Karpas-422 (cell line): ENCODE measurements at regions not wholly inside any gene's neighbourhood (a gene's known extent, or its start where the extent isn't known, plus 50 kb on each side); places are given as distances from the start of the nearest gene placed in this dataset.
"Not testable (repeated sequence)": the region's sequence is repeated elsewhere in the genome, so short reads cannot be mapped to it uniquely, and the experiment has no call there.

Source experiments
- DNase-seq: peaks from one replicate; pipeline ENCODE4 v3.0.0-alpha.2; 2015
- H2AFZ ChIP-seq: fragments of 200-600 bp; sonication (generic); 2 replicates; pipeline ENCODE4 v1.6.1; 2014; ENCODE audit warnings: antibody characterized with exemption, low read length, mixed read lengths
- H3K27ac ChIP-seq: fragments of 200-600 bp; sonication (generic); 2 replicates; pipeline ENCODE4 v1.5.1; 2014; ENCODE audit warnings: mild to moderate bottlenecking, low read length, moderate library complexity
- H3K27me3 ChIP-seq: fragments of 200-600 bp; sonication (generic); 2 replicates; pipeline ENCODE4 v1.6.1; 2014; ENCODE audit warnings: low read length, mixed read lengths
- H3K36me3 ChIP-seq: fragments of 200-600 bp; sonication (generic); 2 replicates; pipeline ENCODE4 v1.6.1; 2014; ENCODE audit warnings: low read length, mixed read lengths; ENCODE audit not compliant: insufficient read depth
- H3K4me1 ChIP-seq: fragments of 200-600 bp; sonication (generic); 2 replicates; pipeline ENCODE4 v1.6.1; 2014; ENCODE audit warnings: mild to moderate bottlenecking, low read length, mixed read lengths
- H3K4me2 ChIP-seq: fragments of 200-600 bp; sonication (generic); 2 replicates; pipeline ENCODE4 v1.6.1; 2014; ENCODE audit warnings: low read length, low read depth, mild to moderate bottlenecking; ENCODE audit not compliant: poor library complexity, severe bottlenecking
- H3K4me3 ChIP-seq: fragments of 200-600 bp; sonication (generic); 2 replicates; pipeline ENCODE4 v1.5.1; 2014; ENCODE audit warnings: mild to moderate bottlenecking, antibody characterized with exemption, low read length, mixed read lengths
- H3K79me2 ChIP-seq: fragments of 200-600 bp; sonication (generic); 2 replicates; pipeline ENCODE4 v1.6.1; 2014; ENCODE audit warnings: mild to moderate bottlenecking, low read length, mixed read lengths
- H3K9ac ChIP-seq: fragments of 200-600 bp; sonication (generic); 2 replicates; pipeline ENCODE4 v1.6.0; 2014; ENCODE audit warnings: low read length
- H3K9me2 ChIP-seq: fragments of 200-600 bp; sonication (generic), shearing (Covaris generic); replicated peaks from 2 replicates; pipeline ENCODE4 v1.6.0; 2014; ENCODE audit warnings: mild to moderate bottlenecking, low read length, moderate library complexity; ENCODE audit not compliant: insufficient read depth
- H3K9me3 ChIP-seq: fragments of 300-700, 200-600 bp; sonication (generic); 2 replicates; pipeline ENCODE4 v1.6.1; 2014; ENCODE audit warnings: low read length, mixed read lengths
- H4K20me1 ChIP-seq: fragments of 200-600 bp; sonication (generic); 2 replicates; pipeline ENCODE4 v1.6.1; 2014; ENCODE audit warnings: mild to moderate bottlenecking, antibody characterized with exemption, low read length, low read depth; ENCODE audit not compliant: insufficient read depth

- H3K79me2 ChIP-seq, result no peaks in the 10 kb centered on the region
- H3K4me3 ChIP-seq, result no peak overlapping the region
- DNase-seq, result no peak
- H3K4me2 ChIP-seq, result no peak overlapping the region
- H4K20me1 ChIP-seq, result no peaks in the 10 kb centered on the region
- H3K36me3 ChIP-seq, result no peaks in the 10 kb centered on the region
- no peaks in the 10 kb centered on the region for H3K9me3 ChIP-seq
- H3K4me1 ChIP-seq, result no peaks in the 10 kb centered on the region
- no peaks in the 10 kb centered on the region for H3K27me3 ChIP-seq
- no peak overlapping the region for H2AFZ ChIP-seq
- no peak overlapping the region for H3K27ac ChIP-seq
- H3K9ac ChIP-seq, result no peak overlapping the region
- no peaks in the 10 kb centered on the region for H3K9me2 ChIP-seq
Observed at GRCh38 chr5:87733897-87734296, 321.2 kb upstream of the CCNH start.

- H3K79me2 ChIP-seq, result no peaks in the 10 kb centered on the region
- no peaks in the 10 kb centered on the region for H3K9me3 ChIP-seq
- H3K27ac ChIP-seq, result no peak overlapping the region
- H3K27me3 ChIP-seq, result no peaks in the 10 kb centered on the region
- no peak for DNase-seq
- no peak overlapping the region for H2AFZ ChIP-seq
- H3K4me2 ChIP-seq, result no peak overlapping the region
- H4K20me1 ChIP-seq, result no peaks in the 10 kb centered on the region
- H3K4me3 ChIP-seq, result no peak overlapping the region
- H3K9ac ChIP-seq, result no peak overlapping the region
- H3K36me3 ChIP-seq, result no peaks in the 10 kb centered on the region
- H3K9me2 ChIP-seq, result no peaks in the 10 kb centered on the region
- no peaks in the 10 kb centered on the region for H3K4me1 ChIP-seq
Observed at GRCh38 chr5:87732875-87733768, 320.4 kb upstream of the CCNH start.

GRCh38 chr5:87729781-87730180 is 317.1 kb upstream of the CCNH start:
- Histone ChIP-seq H3K79me2 (no peaks in the 10 kb centered on the region), H4K20me1 (no peaks in the 10 kb centered on the region), H3K9me2 (no peaks in the 10 kb centered on the region), H3K4me1 (no peaks in the 10 kb centered on the region), H3K9me3 (no peaks in the 10 kb centered on the region), H3K36me3 (no peaks in the 10 kb centered on the region), H3K4me2 (no peak overlapping the region), H3K4me3 (no peak overlapping the region), H3K27me3 (no peaks in the 10 kb centered on the region), H3K9ac (no peak overlapping the region), H3K27ac (no peak overlapping the region), H2AFZ (no peak overlapping the region)
- no peak for DNase-seq

- H3K27me3 ChIP-seq, result no peaks in the 10 kb centered on the region
- no peaks in the 10 kb centered on the region for H3K4me1 ChIP-seq
- H3K27ac ChIP-seq, result no peak overlapping the region
- no peaks in the 10 kb centered on the region for H3K36me3 ChIP-seq
- H3K9me2 ChIP-seq, result no peaks in the 10 kb centered on the region
- H3K79me2 ChIP-seq, result no peaks in the 10 kb centered on the region
- H3K4me3 ChIP-seq, result no peak overlapping the region
- no peak overlapping the region for H3K4me2 ChIP-seq
- no peak for DNase-seq
- H3K9me3 ChIP-seq, result no peaks in the 10 kb centered on the region
- H4K20me1 ChIP-seq, result no peaks in the 10 kb centered on the region
- H3K9ac ChIP-seq, result no peak overlapping the region
- H2AFZ ChIP-seq, result no peak overlapping the region
Observed at GRCh38 chr5:87722286-87722685, 309.6 kb upstream of the CCNH start.

- H3K4me3 ChIP-seq, H3K79me2 ChIP-seq, H3K9ac ChIP-seq, H3K4me1 ChIP-seq, H3K4me2 ChIP-seq, H4K20me1 ChIP-seq, H3K9me2 ChIP-seq, H3K27me3 ChIP-seq, DNase-seq, H3K27ac ChIP-seq, H3K36me3 ChIP-seq, H2AFZ ChIP-seq, H3K9me3 ChIP-seq: not testable (repeated sequence)
Observed at GRCh38 chr5:87718224-87718925, 305.6 kb upstream of the CCNH start.

- Histone ChIP-seq H3K4me1 (no peaks in the 10 kb centered on the region), H4K20me1 (no peaks in the 10 kb centered on the region), H3K36me3 (no peaks in the 10 kb centered on the region), H3K79me2 (no peaks in the 10 kb centered on the region), H2AFZ (no peak overlapping the region), H3K4me2 (no peak overlapping the region), H3K9ac (no peak overlapping the region), H3K9me2 (no peaks in the 10 kb centered on the region), H3K27ac (no peak overlapping the region), H3K4me3 (no peak overlapping the region), H3K27me3 (no peaks in the 10 kb centered on the region), H3K9me3 (no peaks in the 10 kb centered on the region)
- no peak for DNase-seq
Observed at GRCh38 chr5:87717761-87718160, 305.0 kb upstream of the CCNH start.

- H4K20me1 ChIP-seq, result no peaks in the 10 kb centered on the region
- H3K4me3 ChIP-seq, result no peak overlapping the region
- DNase-seq, result no peak
- H3K9ac ChIP-seq, result no peak overlapping the region
- no peaks in the 10 kb centered on the region for H3K36me3 ChIP-seq
- H3K4me2 ChIP-seq, result no peak overlapping the region
- H3K9me3 ChIP-seq, result no peaks in the 10 kb centered on the region
- no peak overlapping the region for H2AFZ ChIP-seq
- no peaks in the 10 kb centered on the region for H3K27me3 ChIP-seq
- H3K9me2 ChIP-seq, result no peaks in the 10 kb centered on the region
- H3K4me1 ChIP-seq, result no peaks in the 10 kb centered on the region
- no peak overlapping the region for H3K27ac ChIP-seq
- H3K79me2 ChIP-seq, result no peaks in the 10 kb centered on the region
Observed at GRCh38 chr5:87705876-87706275, 293.1 kb upstream of the CCNH start.

GRCh38 chr5:87686975-87687374 is 274.2 kb upstream of the CCNH start:
- Histone ChIP-seq H3K27ac (no peak overlapping the region), H3K9ac (no peak overlapping the region), H3K4me1 (no peaks in the 10 kb centered on the region; the same call in 1 of the 2 replicates), H4K20me1 (no peaks in the 10 kb centered on the region), H3K4me2 (no peak overlapping the region), H2AFZ (no peak overlapping the region), H3K9me2 (no peaks in the 10 kb centered on the region), H3K27me3 (no peaks in the 10 kb centered on the region), H3K4me3 (no peak overlapping the region), H3K79me2 (no peaks in the 10 kb centered on the region), H3K9me3 (no peaks in the 10 kb centered on the region), H3K36me3 (no peaks in the 10 kb centered on the region)
- no peak for DNase-seq
